ENCODE measurements at regions not wholly inside any gene's neighbourhood (a gene's known extent, or its start where the extent isn't known, plus 50 kb on each side); places are given as distances from the start of the nearest gene placed in this dataset.

- no peaks in the 10 kb centered on the region for H3K4me1 Mint-ChIP-seq (ENCODE audit: low read depth)
- no peak overlapping the region for H3K4me3 Mint-ChIP-seq
- peaks cover 7% of the 10 kb centered on the region for H3K27me3 Mint-ChIP-seq (ENCODE audit: low read depth)
- no peak overlapping the region for H3K27ac Mint-ChIP-seq
- H3K9me3 Mint-ChIP-seq: no peaks in the 10 kb centered on the region
- H3K36me3 Mint-ChIP-seq (ENCODE audit: low read depth): no peaks in the 10 kb centered on the region
Measured at GRCh38 chr4:164377277-164377676, 376.7 kb upstream of the SMIM31 start.

- Mint-ChIP-seq H3K27ac (no peak overlapping the region), H3K4me1 (ENCODE audit: low read depth) (peaks cover 1% of the 10 kb centered on the region), H3K4me3 (no peak overlapping the region), H3K36me3 (ENCODE audit: low read depth) (no peaks in the 10 kb centered on the region), H3K9me3 (no peaks in the 10 kb centered on the region), H3K27me3 (ENCODE audit: low read depth) (peaks cover 17% of the 10 kb centered on the region)
Measured at GRCh38 chr4:164378361-164378760, 375.6 kb upstream of the SMIM31 start.

- Mint-ChIP-seq H3K4me1 (ENCODE audit: low read depth) (peaks cover 1% of the 10 kb centered on the region), H3K4me3 (no peak overlapping the region), H3K27ac (no peak overlapping the region), H3K36me3 (ENCODE audit: low read depth) (no peaks in the 10 kb centered on the region), H3K27me3 (ENCODE audit: low read depth) (peaks cover 25% of the 10 kb centered on the region), H3K9me3 (no peaks in the 10 kb centered on the region)
Measured at GRCh38 chr4:164379694-164380093, 374.2 kb upstream of the SMIM31 start.

- no peak overlapping the region for H3K4me3 Mint-ChIP-seq
- peaks cover 29% of the 10 kb centered on the region for H3K27me3 Mint-ChIP-seq (ENCODE audit: low read depth)
- H3K9me3 Mint-ChIP-seq: no peaks in the 10 kb centered on the region
- no peak overlapping the region for H3K27ac Mint-ChIP-seq
- no peaks in the 10 kb centered on the region for H3K36me3 Mint-ChIP-seq (ENCODE audit: low read depth)
- peaks cover 1% of the 10 kb centered on the region for H3K4me1 Mint-ChIP-seq (ENCODE audit: low read depth)
Measured at GRCh38 chr4:164381859-164382258, 372.1 kb upstream of the SMIM31 start.

GRCh38 chr4:164383058-164383357, 370.9 kb upstream of the SMIM31 start:
- no peaks in the 10 kb centered on the region for H3K9me3 Mint-ChIP-seq
- peaks cover 1% of the 10 kb centered on the region for H3K4me1 Mint-ChIP-seq (ENCODE audit: low read depth)
- H3K27ac Mint-ChIP-seq: no peak overlapping the region
- no peaks in the 10 kb centered on the region for H3K36me3 Mint-ChIP-seq (ENCODE audit: low read depth)
- no peak overlapping the region for H3K4me3 Mint-ChIP-seq
- H3K27me3 Mint-ChIP-seq (ENCODE audit: low read depth): peaks cover 29% of the 10 kb centered on the region

GRCh38 chr4:164383358-164384220, 370.3 kb upstream of the SMIM31 start:
- Mint-ChIP-seq H3K4me3 (no peak overlapping the region), H3K4me1 (ENCODE audit: low read depth) (peaks cover 1% of the 10 kb centered on the region)

GRCh38 chr4:164384416-164384815, 369.5 kb upstream of the SMIM31 start:
- Mint-ChIP-seq H3K36me3 (ENCODE audit: low read depth) (no peaks in the 10 kb centered on the region), H3K9me3 (no peaks in the 10 kb centered on the region), H3K4me3 (no peak overlapping the region)

More at GRCh38 chr4:164383358-164384220, 370.3 kb upstream of the SMIM31 start:
- Mint-ChIP-seq H3K27me3 (ENCODE audit: low read depth) (peaks cover 29% of the 10 kb centered on the region), H3K9me3 (no peaks in the 10 kb centered on the region), H3K27ac (no peak overlapping the region), H3K36me3 (ENCODE audit: low read depth) (no peaks in the 10 kb centered on the region)

GRCh38 chr4:164396439-164396838, 357.5 kb upstream of the SMIM31 start:
- Mint-ChIP-seq H3K27ac (no peak overlapping the region), H3K36me3 (ENCODE audit: low read depth) (no peaks in the 10 kb centered on the region), H3K9me3 (no peaks in the 10 kb centered on the region), H3K27me3 (ENCODE audit: low read depth) (no peaks in the 10 kb centered on the region), H3K4me1 (ENCODE audit: low read depth) (no peaks in the 10 kb centered on the region), H3K4me3 (no peak overlapping the region)

More at GRCh38 chr4:164384416-164384815, 369.5 kb upstream of the SMIM31 start:
- Mint-ChIP-seq H3K27me3 (ENCODE audit: low read depth) (peaks cover 29% of the 10 kb centered on the region), H3K4me1 (ENCODE audit: low read depth) (peaks cover 1% of the 10 kb centered on the region), H3K27ac (no peak overlapping the region)

- Mint-ChIP-seq H3K4me1 (ENCODE audit: low read depth) (no peaks in the 10 kb centered on the region), H3K9me3 (no peaks in the 10 kb centered on the region), H3K36me3 (ENCODE audit: low read depth) (no peaks in the 10 kb centered on the region), H3K27me3 (ENCODE audit: low read depth) (no peaks in the 10 kb centered on the region), H3K27ac (no peak overlapping the region), H3K4me3 (no peak overlapping the region)
Measured at GRCh38 chr4:164402554-164402953, 351.4 kb upstream of the SMIM31 start.

- no peaks in the 10 kb centered on the region for H3K4me1 Mint-ChIP-seq (ENCODE audit: low read depth)
- no peaks in the 10 kb centered on the region for H3K9me3 Mint-ChIP-seq
- no peaks in the 10 kb centered on the region for H3K36me3 Mint-ChIP-seq (ENCODE audit: low read depth)
- H3K27me3 Mint-ChIP-seq (ENCODE audit: low read depth): no peaks in the 10 kb centered on the region
- H3K4me3 Mint-ChIP-seq: no peak overlapping the region
- H3K27ac Mint-ChIP-seq: no peak overlapping the region
Measured at GRCh38 chr4:164405774-164406173, 348.2 kb upstream of the SMIM31 start.

- no peaks in the 10 kb centered on the region for H3K36me3 Mint-ChIP-seq (ENCODE audit: low read depth)
- H3K4me1 Mint-ChIP-seq (ENCODE audit: low read depth): no peaks in the 10 kb centered on the region
- no peaks in the 10 kb centered on the region for H3K27me3 Mint-ChIP-seq (ENCODE audit: low read depth)
- H3K9me3 Mint-ChIP-seq: no peaks in the 10 kb centered on the region
- no peak overlapping the region for H3K27ac Mint-ChIP-seq
- H3K4me3 Mint-ChIP-seq: no peak overlapping the region
Measured at GRCh38 chr4:164408831-164409230, 345.1 kb upstream of the SMIM31 start.

- Mint-ChIP-seq H3K27ac (no peak overlapping the region), H3K4me1 (ENCODE audit: low read depth) (no peaks in the 10 kb centered on the region), H3K4me3 (no peak overlapping the region), H3K9me3 (no peaks in the 10 kb centered on the region), H3K27me3 (ENCODE audit: low read depth) (no peaks in the 10 kb centered on the region), H3K36me3 (ENCODE audit: low read depth) (no peaks in the 10 kb centered on the region)
Measured at GRCh38 chr4:164410401-164410800, 343.5 kb upstream of the SMIM31 start.

GRCh38 chr4:164412246-164412645, 341.7 kb upstream of the SMIM31 start:
- no peak overlapping the region for H3K27ac Mint-ChIP-seq
- H3K36me3 Mint-ChIP-seq (ENCODE audit: low read depth): no peaks in the 10 kb centered on the region
- no peaks in the 10 kb centered on the region for H3K27me3 Mint-ChIP-seq (ENCODE audit: low read depth)
- no peaks in the 10 kb centered on the region for H3K9me3 Mint-ChIP-seq
- H3K4me1 Mint-ChIP-seq (ENCODE audit: low read depth): no peaks in the 10 kb centered on the region
- no peak overlapping the region for H3K4me3 Mint-ChIP-seq

- no peak overlapping the region for H3K4me3 Mint-ChIP-seq
- H3K4me1 Mint-ChIP-seq (ENCODE audit: low read depth): no peaks in the 10 kb centered on the region
- H3K36me3 Mint-ChIP-seq (ENCODE audit: low read depth): no peaks in the 10 kb centered on the region
- H3K9me3 Mint-ChIP-seq: no peaks in the 10 kb centered on the region
- no peaks in the 10 kb centered on the region for H3K27me3 Mint-ChIP-seq (ENCODE audit: low read depth)
- no peak overlapping the region for H3K27ac Mint-ChIP-seq
Measured at GRCh38 chr4:164413743-164414142, 340.2 kb upstream of the SMIM31 start.

GRCh38 chr4:164423819-164424218, 330.1 kb upstream of the SMIM31 start:
- Mint-ChIP-seq H3K4me3 (no peak overlapping the region), H3K27me3 (ENCODE audit: low read depth) (no peaks in the 10 kb centered on the region), H3K36me3 (ENCODE audit: low read depth) (no peaks in the 10 kb centered on the region), H3K9me3 (peaks cover 3% of the 10 kb centered on the region), H3K27ac (no peak overlapping the region), H3K4me1 (ENCODE audit: low read depth) (no peaks in the 10 kb centered on the region)
